Peyer's patch (tissue), 4 donors: ENCODE measurements at regions not wholly inside any gene's neighbourhood (a gene's known extent, or its start where the extent isn't known, plus 50 kb on each side); places are given as distances from the start of the nearest gene placed in this dataset.

Source experiments
- DNase-seq, 3 donors: peaks; one replicate each; pipeline ENCODE4 v3.0.0-alpha.2; 2017 to 2019
- H3K27ac ChIP-seq, 4 donors: fragments of 200-600 bp; sonication (generic); one replicate each; pipeline ENCODE4 v1.5.1; 2016 to 2019
- H3K27me3 ChIP-seq, 2 donors: fragments of 200-600 bp; sonication (generic); one replicate each; pipeline ENCODE4 v1.5.1; 2019
- H3K36me3 ChIP-seq, 3 donors: fragments of 200-600 bp; sonication (generic); one replicate each; pipeline ENCODE4 v1.5.1; 2016 to 2019
- H3K4me1 ChIP-seq, 4 donors: fragments of 200-600 bp; sonication (generic); one replicate each; pipeline ENCODE4 v1.5.1; 2016 to 2019
- H3K4me3 ChIP-seq, 4 donors: fragments of 200-600 bp; sonication (generic); 1 replicate in 3 of 4; 2 replicates in 1 of 4; pipeline ENCODE4 v1.5.1; 2016 to 2019; ENCODE audit warnings: mild to moderate bottlenecking in 1 of 4
- H3K9me3 ChIP-seq, 4 donors: fragments of 200-600 bp; sonication (generic); one replicate each; pipeline ENCODE4 v1.5.1; 2016 to 2019; ENCODE audit warnings: mild to moderate bottlenecking in 1 of 4
- CTCF ChIP-seq, 6 experiments: fragments of 450-650 bp in 4 of 6; fragments of 200-600 bp in 2 of 6; sonication (generic) in 1 of 6; IDR thresholded peaks; one replicate each; pipeline ENCODE4 v1.5.1; 2017 to 2019; ENCODE audit warnings: antibody characterized with exemption in 6 of 6, mild to moderate bottlenecking in 3 of 6, moderate library complexity in 1 of 6
- POLR2A ChIP-seq, 2 donors: fragments of 450-650 bp; IDR thresholded peaks; one replicate each; pipeline ENCODE4 v1.5.1; 2017; ENCODE audit warnings: antibody characterized with exemption in 2 of 2, mild to moderate bottlenecking in 2 of 2, moderate library complexity in 2 of 2

GRCh38 chr6:2363211-2363610 lies 117.8 kb upstream of the GMDS start:
- TF ChIP-seq CTCF (IDR thresholded peaks at IDR 0.05) = no peak
- no peak for TF ChIP-seq POLR2A (IDR thresholded peaks at IDR 0.05)
- no peak for DNase-seq
- no peaks in the 10 kb centered on the region for H3K27me3 ChIP-seq

GRCh38 chr6:2361195-2361594 lies 115.8 kb upstream of the GMDS start:
- Histone ChIP-seq H3K36me3 (no peaks in the 10 kb centered on the region), H3K4me1 (no peaks in the 10 kb centered on the region), H3K27me3 (no peaks in the 10 kb centered on the region), H3K27ac (no peak overlapping the region), H3K4me3 (no peak overlapping the region), H3K9me3 (no peaks in the 10 kb centered on the region)
- TF ChIP-seq CTCF (IDR thresholded peaks at IDR 0.05) (no peak), POLR2A (IDR thresholded peaks at IDR 0.05) (no peak)
- DNase-seq = no peak

More at GRCh38 chr6:2363211-2363610, 117.8 kb upstream of the GMDS start:
- H3K9me3 ChIP-seq = no peaks in the 10 kb centered on the region
- H3K4me1 ChIP-seq = no peaks in the 10 kb centered on the region
- H3K27ac ChIP-seq = no peak overlapping the region
- no peak overlapping the region for H3K4me3 ChIP-seq
- H3K36me3 ChIP-seq = no peaks in the 10 kb centered on the region

GRCh38 chr6:2360716-2361115 lies 115.3 kb upstream of the GMDS start:
- no peak overlapping the region for H3K4me3 ChIP-seq
- TF ChIP-seq CTCF (IDR thresholded peaks at IDR 0.05) (no peak), POLR2A (IDR thresholded peaks at IDR 0.05) (no peak)
- H3K27ac ChIP-seq = no peak overlapping the region
- H3K4me1 ChIP-seq = no peaks in the 10 kb centered on the region
- H3K9me3 ChIP-seq = no peaks in the 10 kb centered on the region
- H3K36me3 ChIP-seq = no peaks in the 10 kb centered on the region
- no peak for DNase-seq
- H3K27me3 ChIP-seq = no peaks in the 10 kb centered on the region

GRCh38 chr6:2360126-2360525 lies 114.7 kb upstream of the GMDS start:
- TF ChIP-seq POLR2A (IDR thresholded peaks at IDR 0.05) = no peak
- no peak for TF ChIP-seq CTCF (IDR thresholded peaks at IDR 0.05)
- DNase-seq = no peak
- Histone ChIP-seq H3K27me3 (no peaks in the 10 kb centered on the region), H3K36me3 (no peaks in the 10 kb centered on the region), H3K4me1 (no peaks in the 10 kb centered on the region), H3K9me3 (no peaks in the 10 kb centered on the region), H3K4me3 (no peak overlapping the region), H3K27ac (no peak overlapping the region)

- Histone ChIP-seq H3K9me3 (no peaks in the 10 kb centered on the region), H3K27ac (no peak overlapping the region), H3K4me1 (peaks cover 0 to 4% (median 0%) of the 10 kb centered on the region in 4 donors), H3K4me3 (no peak overlapping the region), H3K27me3 (no peaks in the 10 kb centered on the region), H3K36me3 (no peaks in the 10 kb centered on the region)
- TF ChIP-seq POLR2A (IDR thresholded peaks at IDR 0.05) (no peak), CTCF (IDR thresholded peaks at IDR 0.05) (no peak)
- no peak for DNase-seq
These were observed 109.7 kb upstream of the GMDS start for GRCh38 chr6:2355150-2355549.

- Histone ChIP-seq H3K27me3 (no peaks in the 10 kb centered on the region), H3K9me3 (no peaks in the 10 kb centered on the region), H3K27ac (no peak overlapping the region), H3K4me1 (peaks cover 0 to 4% (median 0%) of the 10 kb centered on the region in 4 donors), H3K4me3 (no peak overlapping the region), H3K36me3 (no peaks in the 10 kb centered on the region)
- DNase-seq = no peak
- no peak for TF ChIP-seq CTCF (IDR thresholded peaks at IDR 0.05)
- no peak for TF ChIP-seq POLR2A (IDR thresholded peaks at IDR 0.05)
These were observed 108.7 kb upstream of the GMDS start for GRCh38 chr6:2354138-2354491.
